HG03108 (cell line): ENCODE measurements at regions not wholly inside any gene's neighbourhood (a gene's known extent, or its start where the extent isn't known, plus 50 kb on each side); places are given as distances from the start of the nearest gene placed in this dataset.

ENCODE experiments used
- ATAC-seq: cut with Tn5 transposase; IDR thresholded peaks from one replicate; pipeline ENCODE4 v1.9.1; 2021; ENCODE audit warnings: moderate library complexity; ENCODE audit not compliant: unreplicated experiment

GRCh38 chr6:87860902-87861301 lies 158.9 kb upstream of the AKIRIN2 start:
- ATAC-seq = no peak

DNA sequence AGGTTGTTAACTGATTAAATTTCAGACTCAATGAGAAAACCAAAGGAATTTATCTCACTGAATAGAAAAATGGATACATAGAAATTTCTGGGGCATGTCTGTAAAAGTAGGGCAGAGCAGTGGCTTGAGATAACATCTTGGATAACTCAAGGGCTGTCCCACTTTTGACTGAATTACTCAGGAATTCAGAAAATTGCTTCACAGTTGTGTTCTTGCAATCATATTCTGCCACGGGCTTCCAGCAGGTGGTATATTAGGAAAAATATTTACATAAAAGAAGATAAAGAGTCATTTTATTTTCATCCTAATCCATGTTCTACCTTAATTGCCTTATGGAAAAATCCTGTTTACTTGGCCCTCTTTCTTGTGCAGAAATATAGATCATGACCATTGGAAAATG lies 156.4 kb upstream of the AKIRIN2 start:
- ATAC-seq = no peak

- ATAC-seq = no peak
Observed at GRCh38 chr6:87851674-87852299, 149.8 kb upstream of the AKIRIN2 start.

DNA sequence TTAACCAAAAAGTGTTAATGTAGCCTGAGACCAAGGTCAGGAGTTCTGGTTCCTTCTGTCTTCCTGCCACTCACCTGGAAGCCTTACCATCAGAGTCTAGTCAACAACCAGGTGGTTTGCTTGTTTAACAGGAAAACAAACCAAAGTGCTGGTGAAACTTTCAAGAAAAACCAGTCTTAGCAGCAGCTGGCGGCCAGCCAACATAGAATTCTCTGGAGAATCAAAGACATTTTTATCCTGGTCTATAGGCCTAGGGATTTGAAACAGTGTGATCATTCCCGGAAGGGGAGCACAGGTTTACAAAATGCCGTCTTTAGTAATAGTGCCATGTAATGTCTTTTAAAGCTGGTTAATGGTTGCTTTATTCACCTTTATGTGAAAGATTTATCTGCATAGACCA lies 146.6 kb upstream of the AKIRIN2 start:
- no peak for ATAC-seq

DNA sequence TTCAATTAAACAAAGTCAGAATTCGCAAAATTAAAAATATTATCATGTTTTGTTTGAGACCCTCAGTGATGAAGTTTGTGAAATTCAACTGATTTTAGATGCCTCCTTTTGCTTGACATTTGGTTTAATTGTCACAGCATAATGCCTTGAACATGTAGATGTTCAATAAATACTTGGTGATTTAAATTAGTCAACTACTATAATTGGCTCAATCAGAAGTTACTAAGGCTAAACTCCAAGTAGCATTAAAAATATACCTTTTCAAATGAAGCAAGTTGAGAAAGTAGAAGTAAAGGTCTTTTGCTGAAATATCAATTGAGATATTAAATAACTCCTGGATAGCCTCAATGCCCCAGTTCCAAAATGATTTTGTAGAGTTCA lies 145.8 kb upstream of the AKIRIN2 start:
- ATAC-seq = no peak

GRCh38 chr6:87847135-87847829 lies 145.2 kb upstream of the AKIRIN2 start:
- no peak for ATAC-seq

GRCh38 chr6:87846434-87846833 lies 144.4 kb upstream of the AKIRIN2 start:
- no peak for ATAC-seq

- no peak for ATAC-seq
Observed at GRCh38 chr6:87840324-87840723, 138.3 kb upstream of the AKIRIN2 start.

DNA sequence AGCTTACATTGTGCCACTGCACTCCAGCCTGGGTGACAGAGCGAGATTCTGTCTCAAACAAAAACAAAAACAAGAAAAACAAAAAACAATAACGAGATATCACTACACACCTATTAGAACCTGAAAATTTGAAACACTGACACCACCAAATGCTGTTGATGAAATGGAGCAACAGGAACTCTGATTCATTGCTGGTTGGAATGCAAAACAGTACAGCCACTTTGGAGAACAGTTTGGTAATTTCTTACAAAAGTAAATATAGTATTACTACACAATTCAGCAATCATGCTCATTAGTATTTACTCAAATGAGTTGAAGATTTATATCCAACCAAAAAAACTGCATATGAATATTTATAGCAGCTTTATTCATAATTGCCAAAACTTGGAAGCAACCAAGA lies 135.8 kb upstream of the AKIRIN2 start:
- ATAC-seq = no peak

DNA sequence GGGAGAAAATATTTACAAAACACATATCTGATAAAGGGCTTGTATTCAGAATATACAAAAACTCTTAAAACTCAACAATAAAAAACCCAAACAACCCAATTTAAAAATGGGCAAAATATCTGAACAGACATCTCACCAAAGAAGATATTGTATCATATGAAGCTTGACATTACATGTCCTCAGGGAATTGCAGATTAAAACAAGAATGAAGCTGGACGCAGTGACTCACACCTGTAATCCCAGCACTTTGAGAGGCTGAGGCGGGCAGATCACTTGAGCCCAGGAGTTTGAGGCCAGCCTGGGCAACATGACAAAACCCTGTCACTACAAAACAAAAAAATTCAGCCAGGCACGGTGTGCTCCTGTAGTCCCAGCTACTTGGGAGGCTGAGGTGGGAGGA lies 135.4 kb upstream of the AKIRIN2 start:
- ATAC-seq = no peak

DNA sequence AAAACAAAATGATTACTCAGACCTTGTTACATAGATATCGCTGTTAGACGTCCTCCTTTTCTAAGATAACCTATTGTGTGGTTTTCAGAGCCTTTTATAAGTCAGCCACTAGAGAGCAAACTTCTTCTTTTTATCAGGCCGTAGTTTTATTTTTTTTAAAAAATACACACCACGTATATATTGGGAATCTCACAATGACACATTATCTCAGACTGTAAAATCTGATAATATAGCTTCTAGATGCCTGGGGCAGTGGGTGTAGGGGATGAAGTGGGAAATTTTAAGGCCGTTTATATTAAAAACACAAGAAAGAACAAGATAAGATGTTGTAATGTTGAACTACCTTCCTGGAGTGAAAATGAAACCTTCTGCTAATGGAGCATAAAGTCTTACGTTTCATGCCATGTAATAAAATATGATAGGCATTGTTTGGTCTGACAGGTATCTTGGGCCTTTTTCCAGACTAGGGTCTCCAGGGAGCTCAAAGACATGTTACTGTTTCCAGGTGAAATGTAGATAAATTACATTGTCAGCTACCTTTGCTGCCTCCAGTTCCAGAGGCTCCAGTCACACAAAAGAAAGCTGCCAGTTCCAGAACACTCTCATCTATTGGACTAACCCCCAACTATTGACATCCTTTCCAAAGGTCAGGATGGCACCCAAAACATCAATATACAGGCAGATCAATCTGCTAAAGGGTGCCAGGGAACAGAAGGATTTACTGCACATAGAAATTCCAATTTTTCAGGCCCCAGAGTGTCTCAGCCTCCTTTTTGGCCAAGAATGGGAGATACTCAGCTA lies 130.2 kb upstream of the AKIRIN2 start:
- peak; percentile 69 for ATAC-seq

GRCh38 chr6:87830907-87831306 lies 128.9 kb upstream of the AKIRIN2 start:
- no peak for ATAC-seq

DNA sequence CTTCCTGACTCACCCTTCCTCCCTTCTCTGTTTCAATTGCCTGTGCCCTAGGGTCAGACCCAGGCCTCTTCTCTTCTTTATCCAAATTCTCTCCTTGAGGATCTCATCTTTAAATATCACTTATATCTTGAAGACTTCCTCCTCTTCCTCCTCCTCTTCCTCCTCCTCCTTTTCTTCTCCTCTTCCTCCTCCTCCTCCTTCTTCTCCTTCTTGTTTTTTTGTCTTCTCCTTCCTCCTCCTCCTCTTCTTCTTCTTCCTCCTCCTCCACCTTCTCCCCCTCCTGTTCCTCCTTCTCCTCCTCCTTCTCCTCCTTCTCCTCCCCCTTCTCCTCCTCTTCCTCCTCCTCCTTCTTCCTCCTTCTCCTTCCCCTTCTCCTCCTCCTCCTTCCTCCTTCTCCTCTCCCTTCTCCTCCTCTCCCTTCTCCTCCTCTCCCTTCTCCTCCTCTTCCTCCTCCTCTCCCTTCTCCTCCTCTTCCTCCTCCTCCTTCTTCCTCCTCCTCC lies 127.6 kb upstream of the AKIRIN2 start:
- ATAC-seq = no peak

- no peak for ATAC-seq
Observed at GRCh38 chr6:87828044-87828443, 126.0 kb upstream of the AKIRIN2 start.

- no peak for ATAC-seq
Observed at GRCh38 chr6:87827346-87827745, 125.3 kb upstream of the AKIRIN2 start.

DNA sequence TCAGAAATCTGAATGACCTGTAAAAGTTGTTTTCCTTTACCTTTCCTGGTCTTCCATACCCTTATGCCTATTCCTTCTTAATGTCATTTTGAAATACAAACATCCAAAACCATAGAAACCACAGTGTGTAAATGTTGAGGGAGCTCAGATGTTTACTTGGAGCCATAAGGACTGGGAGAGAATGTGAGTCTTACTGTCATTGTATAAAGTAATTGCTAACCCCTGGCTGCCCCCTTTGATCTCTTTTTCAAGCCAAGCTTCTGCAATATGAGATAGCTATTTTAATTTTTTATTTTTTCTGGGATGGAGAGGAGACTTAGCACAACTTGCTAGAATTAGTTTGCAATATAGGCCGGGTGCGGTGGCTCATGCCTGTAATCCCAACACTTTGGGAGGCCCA lies 124.4 kb upstream of the AKIRIN2 start:
- no peak for ATAC-seq

DNA sequence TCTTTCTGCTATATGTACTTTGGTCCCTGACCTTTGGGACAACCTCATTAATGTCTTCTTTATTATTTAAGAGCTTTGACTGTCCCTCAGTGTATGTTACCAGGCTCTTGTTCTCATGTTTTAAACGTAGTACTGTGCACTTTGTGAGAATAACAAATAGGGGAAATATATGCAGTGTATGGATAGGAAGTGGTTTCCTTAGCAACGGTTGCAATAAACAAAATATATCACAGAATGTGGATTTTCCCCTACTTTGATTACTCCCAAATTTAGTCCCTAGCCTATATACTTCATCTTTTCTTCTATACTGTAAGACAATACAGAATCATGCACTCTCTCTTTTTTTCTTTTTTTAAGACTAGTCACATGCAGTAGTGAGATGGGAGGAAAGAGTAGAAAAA lies 123.8 kb upstream of the AKIRIN2 start:
- no peak for ATAC-seq

DNA sequence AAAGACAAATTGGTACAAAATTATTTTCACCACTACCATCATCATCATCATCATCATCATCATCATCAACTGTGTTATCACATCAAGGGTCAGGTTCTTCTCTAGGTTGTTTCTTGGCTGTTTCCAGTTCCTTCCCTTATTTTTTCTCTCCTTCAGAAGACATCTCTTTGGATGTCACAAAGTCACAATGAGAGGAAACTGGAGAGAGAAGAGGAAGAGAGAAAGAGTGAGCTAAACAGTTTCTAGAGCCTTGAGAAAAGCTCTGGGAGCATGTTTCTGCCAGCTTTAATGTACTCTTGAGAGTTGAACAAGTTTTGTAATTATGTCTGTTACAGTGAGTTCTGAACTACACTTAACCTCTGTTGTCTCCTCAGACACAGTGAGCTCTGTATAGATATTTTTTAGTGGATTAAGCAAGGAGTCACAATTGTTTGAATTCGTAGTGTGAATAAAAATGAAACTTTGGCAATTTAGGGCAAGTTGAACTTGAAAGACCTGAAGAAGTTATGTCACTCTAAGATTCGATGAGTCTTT lies 123.0 kb upstream of the AKIRIN2 start:
- ATAC-seq = no peak

- no peak for ATAC-seq
Observed at GRCh38 chr6:87822011-87822410, 120.0 kb upstream of the AKIRIN2 start.

DNA sequence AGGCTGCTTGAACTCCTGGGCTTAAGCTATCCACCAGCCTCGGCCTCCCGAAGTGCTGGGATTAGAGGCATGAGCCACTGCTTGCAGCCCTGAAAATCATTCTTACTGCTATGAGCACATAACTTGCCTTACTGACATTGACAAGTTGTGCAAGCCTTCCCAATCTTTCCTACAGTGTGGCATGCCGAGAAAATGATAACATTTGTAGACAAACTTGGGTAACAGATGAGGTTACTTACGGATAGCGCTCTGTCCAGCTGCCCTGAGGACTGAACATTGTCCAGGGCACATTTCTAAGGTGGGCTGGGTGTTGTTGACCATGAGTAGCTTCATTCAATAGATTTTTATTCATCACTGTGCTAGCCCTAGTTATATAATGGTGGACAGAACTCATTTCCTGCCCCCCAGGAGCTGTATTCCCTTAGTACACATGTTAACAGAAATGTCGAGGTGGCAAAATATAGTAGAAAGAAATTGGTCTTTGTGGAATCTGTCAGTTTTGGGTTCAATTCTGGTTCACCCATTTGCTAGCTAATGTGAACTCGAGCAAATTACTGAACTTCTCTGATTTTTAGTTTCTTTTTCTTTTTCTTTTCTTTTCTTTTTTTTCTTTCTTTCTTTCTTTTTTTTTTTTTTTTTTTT lies 118.4 kb upstream of the AKIRIN2 start:
- ATAC-seq = no peak

DNA sequence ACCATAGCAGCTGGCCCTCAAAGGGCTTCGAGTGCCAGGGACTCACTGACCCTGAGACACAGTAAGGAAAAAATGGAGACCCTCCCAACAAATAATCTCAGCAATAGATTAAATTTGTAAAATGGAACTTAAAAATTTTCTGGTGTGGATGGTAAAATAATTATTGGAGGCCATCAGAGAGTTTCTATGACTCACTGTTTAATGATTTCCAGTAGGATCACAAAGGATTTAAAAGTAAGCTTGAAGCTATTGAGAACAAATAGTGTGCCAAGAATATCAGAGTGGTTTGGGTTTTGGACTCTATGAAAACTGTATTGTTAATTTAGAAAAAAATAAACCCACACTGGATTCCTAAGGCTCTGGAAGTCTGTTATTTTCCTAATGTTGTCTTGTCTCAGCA lies 115.2 kb upstream of the AKIRIN2 start:
- no peak for ATAC-seq
